Stimulated activated CD8-positive, alpha-beta memory T cell treated with anti-CD3 and anti-CD28 coated beads, Interleukin-15, amount 100 ng/mL, for 4 hours (primary cell): ENCODE measurements at regions not wholly inside any gene's neighbourhood (a gene's known extent, or its start where the extent isn't known, plus 50 kb on each side); places are given as distances from the start of the nearest gene placed in this dataset.
"Not testable (repeated sequence)": the region's sequence is repeated elsewhere in the genome, so short reads cannot be mapped to it uniquely, and the experiment has no call there.

Experiments
- DNase-seq, 2 donors: peaks; one replicate each; pipeline ENCODE4 v3.0.0-alpha.2; 2020; ENCODE audit warnings: low read depth in 2 of 2

- DNase-seq = no peak
Observed at GRCh38 chr15:54841701-54842305, 354.9 kb downstream of the RSL24D1 start.

GRCh38 chr15:54840621-54841398, 355.9 kb downstream of the RSL24D1 start:
- no peak for DNase-seq

- no peak for DNase-seq
Observed at GRCh38 chr15:54839379-54839778, 357.4 kb downstream of the RSL24D1 start.

GRCh38 chr15:54836052-54836795, 360.5 kb downstream of the RSL24D1 start:
- DNase-seq = no peak

- no peak for DNase-seq
Observed at GRCh38 chr15:54829821-54830220, 366.9 kb downstream of the RSL24D1 start.

GRCh38 chr15:54820811-54821210, 375.9 kb downstream of the RSL24D1 start:
- no peak for DNase-seq

GRCh38 chr15:54820098-54820497, 376.6 kb downstream of the RSL24D1 start:
- DNase-seq = no peak

GRCh38 chr15:54816401-54816800, 380.3 kb downstream of the RSL24D1 start:
- DNase-seq = no peak

- DNase-seq = no peak
Observed at GRCh38 chr15:54815556-54815955, 381.2 kb downstream of the RSL24D1 start.

GRCh38 chr15:54812383-54812782, 384.4 kb downstream of the RSL24D1 start:
- no peak for DNase-seq

GRCh38 chr15:54810496-54810895, 386.2 kb downstream of the RSL24D1 start:
- no peak for DNase-seq

GRCh38 chr15:54810031-54810430, 386.7 kb downstream of the RSL24D1 start:
- no peak for DNase-seq

GRCh38 chr15:54808321-54808720, 388.4 kb downstream of the RSL24D1 start:
- no peak for DNase-seq

- no peak for DNase-seq
Observed at GRCh38 chr15:54803987-54804386, 392.8 kb downstream of the RSL24D1 start.

- DNase-seq = no peak
Observed at GRCh38 chr15:54803134-54803808, 393.5 kb downstream of the RSL24D1 start.

GRCh38 chr15:54792526-54792925, 404.2 kb downstream of the RSL24D1 start:
- no peak for DNase-seq

GRCh38 chr15:54790693-54791092, 406.0 kb downstream of the RSL24D1 start:
- no peak for DNase-seq

GRCh38 chr15:54789376-54789775, 407.4 kb downstream of the RSL24D1 start:
- DNase-seq = no peak

GRCh38 chr15:54781220-54781619, 415.5 kb downstream of the RSL24D1 start:
- DNase-seq = not testable (repeated sequence)

GRCh38 chr15:54779271-54779670, 417.5 kb downstream of the RSL24D1 start:
- no peak for DNase-seq

GRCh38 chr15:54776410-54776809, 420.3 kb downstream of the RSL24D1 start:
- DNase-seq = no peak

GRCh38 chr15:54772663-54773062, 424.1 kb downstream of the RSL24D1 start:
- DNase-seq = no peak
